ENCODE measurements at regions not wholly inside any gene's neighbourhood (a gene's known extent, or its start where the extent isn't known, plus 50 kb on each side); places are given as distances from the start of the nearest gene placed in this dataset.

GRCh38 chr4:156411531-156411930 lies 457.9 kb upstream of the CTSO start:
- TF ChIP-seq POLR2AphosphoS5 (IDR thresholded peaks at IDR 0.05) (no peak), EP300 (IDR thresholded peaks at IDR 0.05) (no peak), CTCF (IDR thresholded peaks at IDR 0.05) (no peak), POLR2A (IDR thresholded peaks at IDR 0.05) (no peak)

GRCh38 chr4:156408749-156409148 lies 455.1 kb upstream of the CTSO start:
- Histone ChIP-seq H3K9me3 (peaks cover 0 to 2% (median 0%) of the 10 kb centered on the region in 4 donors), H3K27me3 (no peaks in the 10 kb centered on the region), H3K36me3 (no peaks in the 10 kb centered on the region), H3K4me1 (peaks cover 0 to 4% (median under 1%) of the 10 kb centered on the region in 4 donors), H3K27ac (no peak overlapping the region), H3K4me3 (no peak overlapping the region)
- WGBS, 2 donors = 85 to 86% methylated on average over 4 of the region's 4 CpGs
- TF ChIP-seq POLR2AphosphoS5 (IDR thresholded peaks at IDR 0.05) = no peak
- TF ChIP-seq POLR2A (IDR thresholded peaks at IDR 0.05) = no peak
- TF ChIP-seq CTCF (IDR thresholded peaks at IDR 0.05) = no peak
- TF ChIP-seq EP300 (IDR thresholded peaks at IDR 0.05) = no peak
- intact Hi-C loops (cut with DNase I) = no loop called here
- no peak for DNase-seq

More at GRCh38 chr4:156411531-156411930, 457.9 kb upstream of the CTSO start:
- H3K27ac ChIP-seq = no peak overlapping the region
- no peak overlapping the region for H3K4me3 ChIP-seq
- 55 to 75% methylated on average over 2 of the region's 2 CpGs for WGBS, 2 donors
- no peaks in the 10 kb centered on the region for H3K9me3 ChIP-seq
- intact Hi-C loops (cut with DNase I) = no loop called here
- H3K36me3 ChIP-seq = no peaks in the 10 kb centered on the region
- H3K27me3 ChIP-seq = no peaks in the 10 kb centered on the region
- peaks cover 0 to 6% (median 2%) of the 10 kb centered on the region in 4 donors for H3K4me1 ChIP-seq
- DNase-seq = no peak

GRCh38 chr4:156401371-156401770 lies 447.7 kb upstream of the CTSO start:
- intact Hi-C loops (cut with DNase I) = no loop called here
- no peak for DNase-seq
- H3K4me1 ChIP-seq = no peaks in the 10 kb centered on the region
- no peak overlapping the region for H3K27ac ChIP-seq
- H3K9me3 ChIP-seq = peaks cover 0 to 5% (median 3%) of the 10 kb centered on the region in 4 donors
- H3K27me3 ChIP-seq = no peaks in the 10 kb centered on the region
- H3K36me3 ChIP-seq = no peaks in the 10 kb centered on the region
- TF ChIP-seq POLR2AphosphoS5 (IDR thresholded peaks at IDR 0.05) (no peak), EP300 (IDR thresholded peaks at IDR 0.05) (no peak), CTCF (IDR thresholded peaks at IDR 0.05) (no peak), POLR2A (IDR thresholded peaks at IDR 0.05) (no peak)
- no peak overlapping the region for H3K4me3 ChIP-seq
- 39 to 56% methylated on average over 2 of the region's 2 CpGs for WGBS, 2 donors

- TF ChIP-seq EP300 (IDR thresholded peaks at IDR 0.05) (no peak), POLR2AphosphoS5 (IDR thresholded peaks at IDR 0.05) (no peak), CTCF (IDR thresholded peaks at IDR 0.05) (no peak), POLR2A (IDR thresholded peaks at IDR 0.05) (no peak)
- peaks cover 0 to under 1% (median 0%) of the 10 kb centered on the region in 4 donors for H3K4me1 ChIP-seq
- no peak for DNase-seq
- no peaks in the 10 kb centered on the region for H3K9me3 ChIP-seq
- H3K4me3 ChIP-seq = no peak overlapping the region
- 61 to 80% methylated on average over 2 of the region's 2 CpGs for WGBS, 2 donors
- H3K36me3 ChIP-seq = no peaks in the 10 kb centered on the region
- H3K27me3 ChIP-seq = no peaks in the 10 kb centered on the region
- no peak overlapping the region for H3K27ac ChIP-seq
- intact Hi-C loops (cut with DNase I) = no loop called here
Observed at GRCh38 chr4:156396534-156396933, 442.9 kb upstream of the CTSO start.

- intact Hi-C loops (cut with DNase I) = no loop called here
- TF ChIP-seq POLR2A (IDR thresholded peaks at IDR 0.05) (no peak), EP300 (IDR thresholded peaks at IDR 0.05) (no peak)
- H3K9me3 ChIP-seq = no peaks in the 10 kb centered on the region
- H3K36me3 ChIP-seq = no peaks in the 10 kb centered on the region
- no peak for DNase-seq
- H3K27ac ChIP-seq = no peak overlapping the region
- 81 to 82% methylated on average over 2 of the region's 2 CpGs for WGBS, 2 donors
- H3K4me3 ChIP-seq = no peak overlapping the region
- no peaks in the 10 kb centered on the region for H3K27me3 ChIP-seq
- peaks cover 0 to 5% (median 0%) of the 10 kb centered on the region in 4 donors for H3K4me1 ChIP-seq
Observed at GRCh38 chr4:156391325-156391653, 437.6 kb upstream of the CTSO start.

Measured in sigmoid colon (tissue), 6 donors.